Activated CD4-positive, alpha-beta memory T cell treated with anti-CD3 and anti-CD28 coated beads, Interleukin-2, amount 10 ng/mL, durations not matched to agents 7 days and 5 days (primary cell): ENCODE measurements at regions not wholly inside any gene's neighbourhood (a gene's known extent, or its start where the extent isn't known, plus 50 kb on each side); places are given as distances from the start of the nearest gene placed in this dataset.

Experiments used
- CTCF ChIA-PET: fragments of 350-600 bp; sonication (Branson Sonifier 250); formaldehyde crosslinking; loops from one replicate; lab custom pipeline; 2021; ENCODE audit warnings: antibody characterized with exemption, inconsistent platforms; lab: Charles Lee
- POLR2A ChIA-PET: fragments of 350-600 bp; sonication (Branson Sonifier 250); formaldehyde crosslinking; loops from one replicate; lab custom pipeline; 2021; ENCODE audit warnings: antibody characterized with exemption; lab: Charles Lee
- DNase-seq: peaks from one replicate; pipeline ENCODE4 v3.0.0-alpha.2; 2020
- H3K27ac Mint-ChIP-seq: one replicate; pipeline ENCODE4 v1.8.0; 2021; ENCODE audit warnings: mild to moderate bottlenecking, mixed read lengths
- H3K27me3 Mint-ChIP-seq: one replicate; pipeline ENCODE4 v1.8.0; 2021; ENCODE audit warnings: mixed read lengths
- H3K36me3 Mint-ChIP-seq: one replicate; pipeline ENCODE4 v1.8.0; 2021; ENCODE audit warnings: low read depth, mixed read lengths
- H3K4me1 Mint-ChIP-seq: one replicate; pipeline ENCODE4 v1.8.0; 2021; ENCODE audit warnings: mixed read lengths
- H3K4me3 Mint-ChIP-seq: one replicate; pipeline ENCODE4 v1.8.0; 2021; ENCODE audit warnings: mild to moderate bottlenecking, mixed read lengths
- H3K9me3 Mint-ChIP-seq: one replicate; pipeline ENCODE4 v1.8.0; 2021; ENCODE audit warnings: mixed read lengths

DNA sequence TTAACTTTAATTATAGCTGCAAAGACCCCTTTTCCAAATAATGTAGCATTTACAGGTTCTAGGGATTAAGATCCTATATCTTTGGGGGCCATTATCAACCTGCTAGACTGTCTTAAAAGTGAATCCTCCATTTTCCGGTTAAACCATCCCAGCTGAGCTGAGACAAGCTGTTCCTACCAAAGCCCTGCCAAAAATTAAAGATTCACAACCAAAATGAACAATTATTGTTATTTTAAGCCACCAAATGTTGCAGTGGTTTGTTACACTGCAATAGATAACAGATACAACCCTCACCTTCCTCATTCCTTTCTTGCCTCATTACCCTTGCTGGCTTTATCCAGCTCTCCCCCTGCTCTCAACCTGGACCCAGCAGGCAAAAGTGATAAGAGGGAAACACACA is 343.4 kb downstream of the CDK5RAP2 start:
- H3K27ac Mint-ChIP-seq, result no peak overlapping the region
- ChIA-PET POLR2A (no interaction called here), CTCF (no interaction called here)
- DNase-seq, result no peak
- H3K27me3 Mint-ChIP-seq, result no peaks in the 10 kb centered on the region
- no peaks in the 10 kb centered on the region for H3K36me3 Mint-ChIP-seq
- H3K4me1 Mint-ChIP-seq, result no peaks in the 10 kb centered on the region
- no peaks in the 10 kb centered on the region for H3K9me3 Mint-ChIP-seq
- no peak overlapping the region for H3K4me3 Mint-ChIP-seq

GRCh38 chr9:120235081-120235480 is 344.9 kb downstream of the CDK5RAP2 start:
- Mint-ChIP-seq H3K9me3 (no peaks in the 10 kb centered on the region), H3K36me3 (no peaks in the 10 kb centered on the region), H3K4me3 (no peak overlapping the region), H3K27me3 (no peaks in the 10 kb centered on the region), H3K27ac (no peak overlapping the region), H3K4me1 (no peaks in the 10 kb centered on the region)
- no peak for DNase-seq
- POLR2A ChIA-PET, result no interaction called here
- CTCF ChIA-PET, result no interaction called here

DNA sequence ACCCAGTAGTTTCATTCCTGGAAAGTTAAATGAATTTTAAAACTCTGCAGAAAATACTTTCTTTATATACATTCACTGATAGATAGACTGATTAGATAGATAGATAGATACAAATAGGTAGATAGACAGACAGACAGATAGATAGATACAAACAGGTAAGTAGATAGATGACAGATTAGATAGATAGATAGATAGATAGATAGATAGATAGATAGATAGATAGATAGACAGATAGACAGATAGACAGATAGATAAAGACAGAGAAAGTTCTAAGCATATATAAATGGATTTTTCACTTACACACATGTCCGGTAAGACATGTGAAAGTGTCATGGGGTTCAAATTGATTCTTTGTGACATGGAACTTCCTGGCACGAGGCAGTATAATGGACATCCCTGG is 349.7 kb downstream of the CDK5RAP2 start:
- no peaks in the 10 kb centered on the region for H3K27me3 Mint-ChIP-seq
- no peak for DNase-seq
- H3K4me3 Mint-ChIP-seq, result no peak overlapping the region
- CTCF ChIA-PET, result no interaction called here
- no peak overlapping the region for H3K27ac Mint-ChIP-seq
- H3K9me3 Mint-ChIP-seq, result no peaks in the 10 kb centered on the region
- H3K36me3 Mint-ChIP-seq, result no peaks in the 10 kb centered on the region
- POLR2A ChIA-PET, result no interaction called here
- no peaks in the 10 kb centered on the region for H3K4me1 Mint-ChIP-seq

DNA sequence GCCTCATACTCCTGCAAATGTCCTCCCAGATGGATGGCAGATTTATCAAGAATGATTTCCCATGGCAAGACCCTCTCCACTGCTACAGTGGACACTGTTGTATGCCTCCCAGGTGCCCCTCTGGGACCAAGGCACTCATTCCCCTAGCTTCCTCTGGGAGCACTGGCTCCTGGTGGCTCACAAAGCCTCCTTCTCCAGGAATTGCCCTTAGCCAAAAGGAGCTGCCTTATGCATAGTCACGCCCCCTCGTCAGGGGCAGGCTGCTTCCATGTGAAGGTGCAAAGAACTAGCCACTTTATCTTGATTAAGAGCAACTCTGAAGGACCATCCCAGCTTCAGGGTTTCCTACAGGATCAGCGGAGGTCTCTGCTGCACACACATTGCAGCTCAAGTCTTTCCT is 358.1 kb downstream of the CDK5RAP2 start:
- H3K27me3 Mint-ChIP-seq, result no peaks in the 10 kb centered on the region
- H3K36me3 Mint-ChIP-seq, result no peaks in the 10 kb centered on the region
- no peak overlapping the region for H3K27ac Mint-ChIP-seq
- no peak overlapping the region for H3K4me3 Mint-ChIP-seq
- ChIA-PET POLR2A (no interaction called here), CTCF (no interaction called here)
- H3K9me3 Mint-ChIP-seq, result no peaks in the 10 kb centered on the region
- H3K4me1 Mint-ChIP-seq, result no peaks in the 10 kb centered on the region
- DNase-seq, result no peak

- no peaks in the 10 kb centered on the region for H3K27me3 Mint-ChIP-seq
- H3K4me3 Mint-ChIP-seq, result no peak overlapping the region
- no peaks in the 10 kb centered on the region for H3K4me1 Mint-ChIP-seq
- ChIA-PET CTCF (no interaction called here), POLR2A (no interaction called here)
- no peaks in the 10 kb centered on the region for H3K9me3 Mint-ChIP-seq
- no peak for DNase-seq
- H3K27ac Mint-ChIP-seq, result no peak overlapping the region
- no peaks in the 10 kb centered on the region for H3K36me3 Mint-ChIP-seq
Observed at GRCh38 chr9:120214332-120214731, 365.6 kb downstream of the CDK5RAP2 start.

- Mint-ChIP-seq H3K4me1 (no peaks in the 10 kb centered on the region), H3K36me3 (no peaks in the 10 kb centered on the region), H3K9me3 (no peaks in the 10 kb centered on the region), H3K4me3 (no peak overlapping the region), H3K27me3 (no peaks in the 10 kb centered on the region), H3K27ac (no peak overlapping the region)
- POLR2A ChIA-PET, result no interaction called here
- DNase-seq, result no peak
- CTCF ChIA-PET, result no interaction called here
Observed at GRCh38 chr9:120212853-120213200, 367.1 kb downstream of the CDK5RAP2 start.

DNA sequence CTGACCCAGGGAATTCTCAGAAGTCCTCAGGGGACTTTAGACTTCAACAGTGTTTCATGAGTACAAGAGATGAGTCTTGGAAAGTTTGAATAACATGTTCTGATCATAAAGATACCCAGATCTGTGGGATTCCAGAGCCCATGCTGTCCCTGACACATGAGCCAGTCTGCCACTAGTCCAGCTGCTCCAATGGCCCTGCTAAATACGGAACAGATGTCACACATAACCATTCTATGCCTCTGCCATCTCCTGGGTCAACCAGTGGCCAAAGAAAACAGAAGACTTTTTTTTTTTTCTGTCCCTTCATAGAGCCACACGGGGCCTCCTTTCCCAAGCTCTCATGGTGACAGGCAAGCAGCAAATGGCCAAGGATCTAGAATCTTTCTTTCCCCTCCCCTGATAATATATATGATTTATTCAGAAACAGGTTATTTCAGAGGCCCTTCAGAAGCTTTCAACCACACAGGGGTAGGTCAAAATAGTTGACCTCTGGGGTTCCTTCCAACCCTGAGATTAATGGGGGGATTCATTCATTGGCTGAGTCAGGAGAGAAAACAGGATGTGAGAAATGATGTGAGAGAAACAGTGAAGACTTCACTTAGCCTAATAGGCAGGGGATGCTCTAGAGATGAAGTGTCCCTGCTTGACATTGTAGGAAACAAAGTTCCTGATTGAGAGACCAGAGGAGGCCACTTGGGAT is 367.7 kb downstream of the CDK5RAP2 start:
- H3K4me3 Mint-ChIP-seq, result no peak overlapping the region
- no peak for DNase-seq
- no peaks in the 10 kb centered on the region for H3K27me3 Mint-ChIP-seq
- ChIA-PET CTCF (no interaction called here), POLR2A (no interaction called here)
- H3K4me1 Mint-ChIP-seq, result no peaks in the 10 kb centered on the region
- no peak overlapping the region for H3K27ac Mint-ChIP-seq
- H3K36me3 Mint-ChIP-seq, result no peaks in the 10 kb centered on the region
- no peaks in the 10 kb centered on the region for H3K9me3 Mint-ChIP-seq

- Mint-ChIP-seq H3K4me3 (no peak overlapping the region), H3K9me3 (no peaks in the 10 kb centered on the region), H3K36me3 (no peaks in the 10 kb centered on the region), H3K27ac (no peak overlapping the region), H3K4me1 (no peaks in the 10 kb centered on the region), H3K27me3 (no peaks in the 10 kb centered on the region)
- CTCF ChIA-PET, result no interaction called here
- DNase-seq, result no peak
- POLR2A ChIA-PET, result no interaction called here
Observed at GRCh38 chr9:120210274-120210673, 369.7 kb downstream of the CDK5RAP2 start.

- Mint-ChIP-seq H3K9me3 (no peaks in the 10 kb centered on the region), H3K4me1 (no peaks in the 10 kb centered on the region), H3K27ac (no peak overlapping the region), H3K27me3 (no peaks in the 10 kb centered on the region), H3K36me3 (no peaks in the 10 kb centered on the region), H3K4me3 (no peak overlapping the region)
- ChIA-PET POLR2A (no interaction called here), CTCF (no interaction called here)
- no peak for DNase-seq
Observed at GRCh38 chr9:120202856-120203654, 376.9 kb downstream of the CDK5RAP2 start.

GRCh38 chr9:120198027-120198426 is 381.9 kb downstream of the CDK5RAP2 start:
- Mint-ChIP-seq H3K4me3 (no peak overlapping the region), H3K27me3 (no peaks in the 10 kb centered on the region), H3K9me3 (no peaks in the 10 kb centered on the region), H3K4me1 (no peaks in the 10 kb centered on the region), H3K36me3 (no peaks in the 10 kb centered on the region), H3K27ac (no peak overlapping the region)
- POLR2A ChIA-PET, result no interaction called here
- CTCF ChIA-PET, result no interaction called here
- DNase-seq, result no peak

- H3K27ac Mint-ChIP-seq, result no peak overlapping the region
- no peaks in the 10 kb centered on the region for H3K27me3 Mint-ChIP-seq
- H3K4me1 Mint-ChIP-seq, result no peaks in the 10 kb centered on the region
- DNase-seq, result no peak
- H3K9me3 Mint-ChIP-seq, result no peaks in the 10 kb centered on the region
- ChIA-PET CTCF (no interaction called here), POLR2A (no interaction called here)
- H3K4me3 Mint-ChIP-seq, result no peak overlapping the region
- no peaks in the 10 kb centered on the region for H3K36me3 Mint-ChIP-seq
Observed at GRCh38 chr9:120197605-120198004, 382.4 kb downstream of the CDK5RAP2 start.

DNA sequence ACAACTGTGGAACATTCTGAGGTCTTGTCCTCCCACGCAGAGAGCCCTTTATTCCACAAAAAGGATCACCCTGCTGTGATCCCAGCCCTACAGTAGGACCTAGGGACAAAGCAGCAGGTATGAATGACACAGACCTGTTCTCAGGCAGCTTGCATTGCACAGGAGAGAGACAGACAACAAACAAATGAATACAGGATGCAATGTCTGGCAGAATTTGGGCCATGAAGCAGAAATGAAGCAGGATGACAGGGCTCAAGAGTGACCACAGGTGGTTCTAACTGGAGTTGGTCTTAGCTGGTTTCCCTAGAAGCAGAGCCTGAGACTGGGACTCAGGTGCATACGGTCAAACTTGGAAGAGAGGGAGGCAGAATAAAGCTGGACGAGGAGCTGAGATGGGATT is 388.8 kb downstream of the CDK5RAP2 start:
- H3K9me3 Mint-ChIP-seq, result no peaks in the 10 kb centered on the region
- no peaks in the 10 kb centered on the region for H3K4me1 Mint-ChIP-seq
- ChIA-PET CTCF (no interaction called here), POLR2A (no interaction called here)
- no peak for DNase-seq
- H3K4me3 Mint-ChIP-seq, result no peak overlapping the region
- H3K27ac Mint-ChIP-seq, result no peak overlapping the region
- no peaks in the 10 kb centered on the region for H3K36me3 Mint-ChIP-seq
- no peaks in the 10 kb centered on the region for H3K27me3 Mint-ChIP-seq

- POLR2A ChIA-PET, result no interaction called here
- H3K9me3 Mint-ChIP-seq, result no peaks in the 10 kb centered on the region
- CTCF ChIA-PET, result no interaction called here
Observed at GRCh38 chr9:120187758-120188157, 392.2 kb downstream of the CDK5RAP2 start.

GRCh38 chr9:120186276-120186675 is 393.7 kb downstream of the CDK5RAP2 start:
- Mint-ChIP-seq H3K4me3 (no peak overlapping the region), H3K27me3 (no peaks in the 10 kb centered on the region), H3K4me1 (no peaks in the 10 kb centered on the region), H3K9me3 (no peaks in the 10 kb centered on the region), H3K27ac (no peak overlapping the region), H3K36me3 (no peaks in the 10 kb centered on the region)
- DNase-seq, result no peak
- POLR2A ChIA-PET, result no interaction called here
- CTCF ChIA-PET, result no interaction called here

More at GRCh38 chr9:120187758-120188157, 392.2 kb downstream of the CDK5RAP2 start:
- H3K4me1 Mint-ChIP-seq, result no peaks in the 10 kb centered on the region
- no peak overlapping the region for H3K27ac Mint-ChIP-seq
- no peak overlapping the region for H3K4me3 Mint-ChIP-seq
- no peaks in the 10 kb centered on the region for H3K27me3 Mint-ChIP-seq
- DNase-seq, result no peak
- no peaks in the 10 kb centered on the region for H3K36me3 Mint-ChIP-seq
